Ovary (tissue), 7 donors: ENCODE measurements at regions not wholly inside any gene's neighbourhood (a gene's known extent, or its start where the extent isn't known, plus 50 kb on each side); places are given as distances from the start of the nearest gene placed in this dataset.

Experiments
- DNase-seq, 5 donors: peaks; one replicate each; pipeline ENCODE4 v3.0.0-alpha.2; 2019 to 2020
- H3K27ac ChIP-seq, 2 donors: fragments of 200-600 bp; one replicate each; pipeline versions ENCODE4 v1.5.1 to v1.8.0; 2019 to 2022
- H3K27me3 ChIP-seq: fragments of 200-600 bp; one replicate; pipeline ENCODE4 v1.8.0; 2022
- H3K36me3 ChIP-seq: fragments of 200-600 bp; sonication (generic); one replicate; pipeline ENCODE4 v1.5.1; 2019
- H3K4me1 ChIP-seq: one replicate; pipeline ENCODE4 v1.8.1; 2013; ENCODE audit warnings: mild to moderate bottlenecking, moderate library complexity; ENCODE audit not compliant: insufficient read depth
- H3K4me3 ChIP-seq: fragments of 200-600 bp; sonication (generic); one replicate; pipeline ENCODE4 v1.5.1; 2017
- H3K9me3 ChIP-seq, 2 donors: fragments of 200-600 bp in 1 of 2; sonication (generic) in 1 of 2; one replicate each; pipeline versions ENCODE4 v1.5.1 to v1.8.1; 2013 to 2019; ENCODE audit warnings: mild to moderate bottlenecking in 1 of 2, moderate library complexity in 1 of 2
- EP300 ChIP-seq: sonication (generic); formaldehyde crosslinking; IDR thresholded peaks from one replicate; pipeline ENCODE4 v1.6.1; 2017; ENCODE audit warnings: antibody characterized with exemption
- POLR2A ChIP-seq: fragments of 450-650 bp; IDR thresholded peaks from one replicate; pipeline ENCODE4 v1.6.1; 2017; ENCODE audit warnings: antibody characterized with exemption, mild to moderate bottlenecking, moderate library complexity
- WGBS, 3 donors: extraction: QIAGEN DNeasy Blood & Tissue Kit in 1 of 3; methylation state at CpG; one replicate each; pipeline versions ENCODE4 v1.1.5 to v1.1.7; 2013 to 2017; 5-methylcytosine and 5-hydroxymethylcytosine counted together
- intact Hi-C, 4 donors: fragments of 100-400 bp; cut with DNase I; formaldehyde crosslinking; loops; one replicate each; pipeline versions ENCODE4 v1.11.0 to v1.15.1; 2022 to 2023
- TF ChIP-seq, protein P1 (sequence below), 3 donors: fragments of 450-650 bp in 2 of 3; fragments of 200-600 bp in 1 of 3; IDR thresholded peaks; one replicate each; pipeline versions ENCODE4 v1.5.1 to v1.8.0; 2016 to 2022; ENCODE audit warnings: antibody characterized with exemption in 3 of 3, mild to moderate bottlenecking in 1 of 3
- donor health status: DM: no; HTN: no; CAD: no; lungs with moderate emphysema.
- donor health status: DM: no; HTN: no; CAD: no.
- donor health status: Bipolar disorder and iron deficiency.
- donor health status: DM: no; HTN: no; CAD: no.
- donor health status: DM: yes; HTN: yes; CAD: no.

DNA sequence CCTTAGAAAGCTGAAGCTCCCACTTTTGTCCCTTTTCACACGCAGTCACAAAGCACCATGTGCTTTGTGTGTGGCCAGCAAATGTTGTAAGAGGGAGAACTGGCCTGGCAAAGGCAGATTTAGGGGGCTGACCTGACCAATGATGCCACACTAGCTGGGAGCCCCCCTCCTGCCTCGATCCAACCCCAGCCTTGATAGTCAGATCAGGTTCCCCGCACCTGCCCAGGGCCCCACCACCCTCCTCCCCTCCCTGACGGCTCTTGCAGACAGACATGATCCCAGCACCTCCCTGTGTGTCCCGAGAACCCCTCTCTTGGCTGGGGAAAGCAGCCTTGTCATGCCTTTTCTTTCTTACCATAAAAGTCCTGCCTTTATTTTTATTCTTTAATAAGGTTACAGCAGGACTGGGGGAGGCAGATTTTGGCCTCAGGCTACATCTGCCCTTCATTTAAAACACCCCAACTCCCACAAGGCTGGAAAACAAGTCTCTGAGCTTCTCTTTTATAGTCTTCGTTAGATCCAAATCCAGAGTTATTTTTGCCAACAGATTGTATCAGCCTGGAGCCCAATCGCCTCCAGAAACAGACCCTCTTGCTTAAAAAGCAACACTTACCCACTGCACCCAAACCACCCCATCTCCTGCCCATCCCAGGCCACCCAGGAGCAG, 201.8 kb upstream of the CDH5 start:
- intact Hi-C loops, result loop anchor here in 1 of 4 donors (5.0 kb wide), 1 partner anchor 1657 kb away; no protein-coding TSS in a partner anchor
- WGBS, 3 donors, result 39 to 52% (median 42%) methylated on average over 7 of the region's 7 CpGs
- no peak overlapping the region for H3K4me3 ChIP-seq
- no peak overlapping the region for H3K27ac ChIP-seq
- H3K36me3 ChIP-seq, result no peaks in the 10 kb centered on the region
- TF ChIP-seq POLR2A, result no peak
- no peak for TF ChIP-seq EP300
- TF ChIP-seq, protein P1, sequence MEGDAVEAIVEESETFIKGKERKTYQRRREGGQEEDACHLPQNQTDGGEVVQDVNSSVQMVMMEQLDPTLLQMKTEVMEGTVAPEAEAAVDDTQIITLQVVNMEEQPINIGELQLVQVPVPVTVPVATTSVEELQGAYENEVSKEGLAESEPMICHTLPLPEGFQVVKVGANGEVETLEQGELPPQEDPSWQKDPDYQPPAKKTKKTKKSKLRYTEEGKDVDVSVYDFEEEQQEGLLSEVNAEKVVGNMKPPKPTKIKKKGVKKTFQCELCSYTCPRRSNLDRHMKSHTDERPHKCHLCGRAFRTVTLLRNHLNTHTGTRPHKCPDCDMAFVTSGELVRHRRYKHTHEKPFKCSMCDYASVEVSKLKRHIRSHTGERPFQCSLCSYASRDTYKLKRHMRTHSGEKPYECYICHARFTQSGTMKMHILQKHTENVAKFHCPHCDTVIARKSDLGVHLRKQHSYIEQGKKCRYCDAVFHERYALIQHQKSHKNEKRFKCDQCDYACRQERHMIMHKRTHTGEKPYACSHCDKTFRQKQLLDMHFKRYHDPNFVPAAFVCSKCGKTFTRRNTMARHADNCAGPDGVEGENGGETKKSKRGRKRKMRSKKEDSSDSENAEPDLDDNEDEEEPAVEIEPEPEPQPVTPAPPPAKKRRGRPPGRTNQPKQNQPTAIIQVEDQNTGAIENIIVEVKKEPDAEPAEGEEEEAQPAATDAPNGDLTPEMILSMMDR (IDR thresholded peaks at IDR 0.05), result no peak
- peaks cover 2% of the 10 kb centered on the region for H3K4me1 ChIP-seq
- no peaks in the 10 kb centered on the region for H3K9me3 ChIP-seq
- no peak for DNase-seq
- H3K27me3 ChIP-seq, result no peaks in the 10 kb centered on the region

- no peak for TF ChIP-seq EP300
- TF ChIP-seq POLR2A, result no peak
- TF ChIP-seq, protein P1 (IDR thresholded peaks at IDR 0.05), result no peak
- DNase-seq, result no peak
- Histone ChIP-seq H3K27me3 (no peaks in the 10 kb centered on the region), H3K9me3 (no peaks in the 10 kb centered on the region), H3K27ac (no peak overlapping the region), H3K36me3 (no peaks in the 10 kb centered on the region), H3K4me1 (peaks cover 2% of the 10 kb centered on the region), H3K4me3 (no peak overlapping the region)
- intact Hi-C loops, result no loop called here
- 83 to 86% (median 83%) methylated on average over 5 of the region's 5 CpGs for WGBS, 3 donors
Measured at GRCh38 chr16:66162821-66163220, 203.7 kb upstream of the CDH5 start.

DNA sequence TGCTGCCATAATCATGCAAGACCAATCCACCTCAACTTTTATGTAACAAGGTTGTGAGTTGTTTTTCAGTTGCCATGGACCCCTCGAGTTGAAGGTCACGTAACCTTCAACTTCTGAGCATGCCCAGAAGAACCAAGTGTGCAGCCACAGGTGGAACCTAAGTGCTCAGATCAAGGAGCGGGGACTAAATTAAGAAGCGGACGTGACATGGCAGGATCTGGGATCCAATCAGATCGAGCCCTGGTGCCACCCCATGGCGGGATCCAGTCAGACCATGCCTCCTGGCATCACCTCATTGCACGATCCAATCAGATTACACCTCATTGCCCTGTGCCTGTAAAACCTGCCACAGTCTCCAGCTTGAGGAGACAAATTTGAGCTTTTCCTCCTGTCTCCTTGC, 204.5 kb upstream of the CDH5 start:
- 86 to 89% (median 89%) methylated on average over 8 of the region's 8 CpGs for WGBS, 3 donors
- DNase-seq, result no peak
- intact Hi-C loops, result no loop called here

GRCh38 chr16:66161269-66161668, 205.2 kb upstream of the CDH5 start:
- Histone ChIP-seq H3K4me3 (no peak overlapping the region), H3K27ac (no peak overlapping the region), H3K27me3 (no peaks in the 10 kb centered on the region), H3K36me3 (no peaks in the 10 kb centered on the region), H3K4me1 (no peaks in the 10 kb centered on the region), H3K9me3 (no peaks in the 10 kb centered on the region)
- intact Hi-C loops, result no loop called here
- DNase-seq, result no peak
- TF ChIP-seq, protein P1 (IDR thresholded peaks at IDR 0.05), result no peak
- no peak for TF ChIP-seq POLR2A
- TF ChIP-seq EP300, result no peak
- 66 to 80% (median 77%) methylated on average over 3 of the region's 3 CpGs for WGBS, 3 donors

More for the DNA sequence above, 204.5 kb upstream of the CDH5 start:
- Histone ChIP-seq H3K4me3 (no peak overlapping the region), H3K9me3 (no peaks in the 10 kb centered on the region), H3K36me3 (no peaks in the 10 kb centered on the region), H3K4me1 (no peaks in the 10 kb centered on the region), H3K27me3 (no peaks in the 10 kb centered on the region), H3K27ac (no peak overlapping the region)
- TF ChIP-seq POLR2A (no peak), EP300 (no peak)
- TF ChIP-seq, protein P1 (IDR thresholded peaks at IDR 0.05), result no peak
